Fibroblast of lung (primary cell): ENCODE measurements at regions not wholly inside any gene's neighbourhood (a gene's known extent, or its start where the extent isn't known, plus 50 kb on each side); places are given as distances from the start of the nearest gene placed in this dataset.
"Not testable (repeated sequence)": the region's sequence is repeated elsewhere in the genome, so short reads cannot be mapped to it uniquely, and the experiment has no call there.

ENCODE experiments used
- EZH2 ChIP-seq: IDR thresholded peaks from 2 replicates; pipeline ENCODE4 v1.5.1; 2012; ENCODE audit warnings: low read length, control low read depth, mild to moderate bottlenecking; ENCODE audit errors: missing control alignments
- TF ChIP-seq, protein P1 (sequence below), 2 donors: IDR thresholded peaks in 1 of 2; conservative IDR thresholded peaks in 1 of 2; 1 replicate in 1 of 2; 2 replicates in 1 of 2; pipeline ENCODE4 v1.5.1; 2011 to 2012; ENCODE audit warnings: low read length in 2 of 2, control low read depth in 1 of 2, inconsistent platforms in 1 of 2, low read depth in 1 of 2, mild to moderate bottlenecking in 1 of 2

DNA sequence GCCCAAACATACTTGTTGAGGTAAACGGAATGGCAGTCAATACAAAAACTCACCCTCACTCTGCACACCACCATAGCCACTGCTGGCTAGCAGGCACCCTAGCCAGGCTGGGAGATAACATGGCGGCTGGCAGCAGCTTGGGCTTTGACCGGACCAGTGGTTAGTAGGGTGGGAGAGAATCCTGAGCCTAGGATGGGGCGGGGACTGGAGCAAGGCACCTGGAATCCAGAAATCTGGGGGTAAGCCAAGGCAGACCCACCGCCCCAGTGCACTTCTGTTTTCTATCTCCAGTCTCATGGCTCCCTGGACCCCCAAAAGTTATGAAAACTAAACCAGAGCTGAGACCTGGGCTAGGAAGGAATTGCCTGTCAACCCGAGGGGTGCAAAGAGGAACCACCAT is 474.4 kb downstream of the SPATA31A7 start:
- TF ChIP-seq EZH2, result not testable (repeated sequence)
- TF ChIP-seq, protein P1, sequence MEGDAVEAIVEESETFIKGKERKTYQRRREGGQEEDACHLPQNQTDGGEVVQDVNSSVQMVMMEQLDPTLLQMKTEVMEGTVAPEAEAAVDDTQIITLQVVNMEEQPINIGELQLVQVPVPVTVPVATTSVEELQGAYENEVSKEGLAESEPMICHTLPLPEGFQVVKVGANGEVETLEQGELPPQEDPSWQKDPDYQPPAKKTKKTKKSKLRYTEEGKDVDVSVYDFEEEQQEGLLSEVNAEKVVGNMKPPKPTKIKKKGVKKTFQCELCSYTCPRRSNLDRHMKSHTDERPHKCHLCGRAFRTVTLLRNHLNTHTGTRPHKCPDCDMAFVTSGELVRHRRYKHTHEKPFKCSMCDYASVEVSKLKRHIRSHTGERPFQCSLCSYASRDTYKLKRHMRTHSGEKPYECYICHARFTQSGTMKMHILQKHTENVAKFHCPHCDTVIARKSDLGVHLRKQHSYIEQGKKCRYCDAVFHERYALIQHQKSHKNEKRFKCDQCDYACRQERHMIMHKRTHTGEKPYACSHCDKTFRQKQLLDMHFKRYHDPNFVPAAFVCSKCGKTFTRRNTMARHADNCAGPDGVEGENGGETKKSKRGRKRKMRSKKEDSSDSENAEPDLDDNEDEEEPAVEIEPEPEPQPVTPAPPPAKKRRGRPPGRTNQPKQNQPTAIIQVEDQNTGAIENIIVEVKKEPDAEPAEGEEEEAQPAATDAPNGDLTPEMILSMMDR (conservative IDR thresholded peaks at IDR 0.05 in 1 of 2, IDR thresholded peaks at IDR 0.05 in 1 of 2; ENCODE audit: low read depth in 1 of 2, low read length in 2 of 2), result not testable (repeated sequence)
